SK-N-SH treated with all-trans-retinoic acid at 6 μM for 48 hours (cell line): ENCODE measurements at regions not wholly inside any gene's neighbourhood (a gene's known extent, or its start where the extent isn't known, plus 50 kb on each side); places are given as distances from the start of the nearest gene placed in this dataset.
A peak's percentile ranks its signal among the peaks of the same experiment; 100 is the strongest.

ENCODE experiments used
- CREB5 ChIP-seq: fragments of 250-450 bp; sonication (Bioruptor Pico); IDR thresholded peaks from 2 replicates; pipeline ENCODE4 v1.5.1; 2020; ENCODE audit warnings: low read depth, mild to moderate bottlenecking, moderate library complexity
- GLIS3 ChIP-seq: fragments of 250-450 bp; sonication (Bioruptor Pico); IDR thresholded peaks from 2 replicates; pipeline ENCODE4 v1.5.0; 2020; ENCODE audit warnings: mild to moderate bottlenecking, moderate library complexity
- PATZ1 ChIP-seq: fragments of 250-450 bp; sonication (Bioruptor Pico); IDR thresholded peaks from 2 replicates; pipeline ENCODE4 v1.8.0; 2020; ENCODE audit warnings: mild to moderate bottlenecking, moderate library complexity, borderline replicate concordance
- RARB ChIP-seq: fragments of 250-450 bp; sonication (Bioruptor Pico); IDR thresholded peaks from 2 replicates; pipeline ENCODE4 v1.8.0; 2021; ENCODE audit warnings: mild to moderate bottlenecking, moderate library complexity
- TCF4 ChIP-seq: fragments of 250-450 bp; sonication (Bioruptor Pico); IDR thresholded peaks from 2 replicates; pipeline ENCODE4 v1.8.0; 2021; ENCODE audit warnings: mild to moderate bottlenecking, moderate library complexity, borderline replicate concordance
- TSHZ2 ChIP-seq: fragments of 250-450 bp; sonication (Bioruptor Pico); IDR thresholded peaks from 2 replicates; pipeline ENCODE4 v1.5.0; 2020; ENCODE audit warnings: mild to moderate bottlenecking, moderate library complexity
- ZNF565 ChIP-seq: fragments of 450-650 bp; formaldehyde crosslinking; conservative IDR thresholded peaks from 2 replicates; pipeline ENCODE4 v1.5.0; 2020; ENCODE audit warnings: low read depth, mild to moderate bottlenecking, moderate library complexity
- ZNF70 ChIP-seq: fragments of 450-650 bp; formaldehyde crosslinking; IDR thresholded peaks from 2 replicates; pipeline ENCODE4 v1.5.0; 2020; ENCODE audit warnings: mild to moderate bottlenecking, moderate library complexity
- ZNF8 ChIP-seq: fragments of 450-650 bp; formaldehyde crosslinking; IDR thresholded peaks from 2 replicates; pipeline ENCODE4 v1.5.0; 2020; ENCODE audit warnings: mild to moderate bottlenecking, moderate library complexity

- no peak for TF ChIP-seq CREB5
- no peak for TF ChIP-seq RARB (CRISPR knock-in tag)
- no peak for TF ChIP-seq PATZ1 (CRISPR knock-in tag)
- TF ChIP-seq GLIS3 (CRISPR knock-in tag): no peak
- TF ChIP-seq ZNF70 (CRISPR knock-in tag): no peak
- no peak for TF ChIP-seq ZNF8 (CRISPR knock-in tag)
- TF ChIP-seq TSHZ2 (CRISPR knock-in tag): no peak
- TF ChIP-seq TCF4 (CRISPR knock-in tag): peak; percentile 61; the same call in 1 of the 2 replicates
- no peak for TF ChIP-seq ZNF565
Observed at GRCh38 chr16:64773638-64774037, 348.2 kb downstream of the CDH11 start.
